Dermis microvascular lymphatic vessel endothelial cell (primary cell): ENCODE measurements at regions not wholly inside any gene's neighbourhood (a gene's known extent, or its start where the extent isn't known, plus 50 kb on each side); places are given as distances from the start of the nearest gene placed in this dataset.

ENCODE experiments used
- DNase-seq, 2 donors: peaks; one replicate each; pipeline versions ENCODE4 v3.0.0 to v3.0.0-alpha.2; 2010; ENCODE audit warnings: low read depth in 2 of 2

DNA sequence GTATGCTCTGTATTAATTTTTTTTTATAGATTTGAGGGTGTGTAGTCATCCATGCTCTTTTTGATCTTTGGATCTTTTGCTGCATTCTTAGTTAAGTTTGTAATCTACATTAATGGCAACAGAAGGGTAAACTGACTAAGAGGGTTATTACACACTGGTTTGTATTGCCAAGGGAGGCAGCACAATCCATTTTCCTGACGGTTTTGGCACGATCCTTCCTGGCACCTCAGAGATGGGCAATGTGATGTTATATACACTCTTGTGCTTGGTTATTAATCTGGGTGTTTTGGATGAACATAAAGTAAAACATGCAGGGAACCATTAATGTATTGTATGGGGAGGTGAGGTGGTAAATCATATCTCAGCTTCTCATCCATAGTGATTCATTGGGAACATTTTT lies 98.8 kb upstream of the SLC38A2 start:
- no peak for DNase-seq

DNA sequence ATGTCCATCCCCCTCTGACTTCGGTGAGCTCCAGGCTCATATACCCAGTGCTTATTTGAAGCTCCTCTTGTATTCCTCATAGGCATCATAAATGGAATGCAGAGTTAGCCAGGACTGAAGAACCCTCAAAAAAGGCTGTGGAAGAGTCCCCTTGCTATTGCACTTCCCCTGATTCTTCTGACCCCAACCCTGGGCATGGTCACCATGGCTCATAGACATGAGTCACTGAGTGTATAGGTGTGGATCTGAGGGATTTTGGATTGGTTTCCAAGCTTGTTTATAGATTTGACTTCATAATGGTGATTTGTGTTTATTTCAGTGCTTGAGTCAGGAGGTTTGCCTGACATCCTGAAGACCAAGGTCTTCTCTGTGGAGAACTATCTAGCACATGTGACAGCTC lies 98.4 kb upstream of the SLC38A2 start:
- DNase-seq: peak in 1 of 2 donors; percentile 31

DNA sequence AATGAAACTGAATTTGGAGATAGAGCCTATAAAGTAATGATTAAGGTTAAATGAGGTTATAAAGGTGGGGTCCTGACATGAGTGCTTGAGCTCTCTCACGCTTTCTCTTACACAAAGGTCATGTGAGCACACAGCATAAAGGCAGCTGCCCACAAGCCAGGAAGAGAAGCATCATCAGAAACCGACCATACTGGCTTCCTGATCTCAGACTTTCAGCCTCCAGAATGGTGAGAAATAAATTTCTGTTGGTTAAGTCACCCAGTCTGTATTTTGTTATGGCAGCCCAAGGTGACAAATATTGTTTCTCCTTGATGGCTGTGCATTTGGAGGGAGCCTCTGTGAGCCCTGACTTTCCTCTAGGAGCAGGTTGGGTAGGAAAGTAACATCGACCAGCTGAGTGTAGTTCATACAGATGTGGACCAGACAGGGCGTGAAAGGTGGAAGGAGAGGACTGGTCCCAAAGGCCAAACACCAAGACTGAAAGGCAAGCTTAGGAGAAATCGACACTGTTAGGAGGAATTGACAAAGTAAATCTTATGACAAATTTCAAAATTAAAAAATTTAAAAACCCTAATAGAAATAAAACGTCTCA lies 97.6 kb upstream of the SLC38A2 start:
- DNase-seq: peak in 1 of 2 donors; percentile 32

DNA sequence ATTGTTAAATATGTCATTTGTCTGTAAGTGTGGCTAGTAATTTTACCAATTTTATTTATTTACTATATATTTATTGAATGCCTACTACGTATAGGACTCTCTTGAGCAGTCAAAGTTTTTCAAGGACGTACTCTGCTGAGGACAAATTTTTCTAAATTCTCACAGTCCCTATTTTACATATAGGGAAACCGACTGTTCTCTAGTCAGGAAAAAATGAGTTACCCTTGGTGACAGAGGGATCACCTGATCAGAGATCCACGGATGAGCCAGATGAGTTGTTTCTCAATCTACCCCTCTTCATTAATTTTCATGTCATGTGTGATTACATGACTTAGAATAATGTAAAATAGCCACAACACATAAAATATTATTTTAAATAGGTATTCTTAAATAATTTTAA lies 96.2 kb upstream of the SLC38A2 start:
- no peak for DNase-seq

GRCh38 chr12:46468160-46468559 lies 95.6 kb upstream of the SLC38A2 start:
- peak; percentile 57 to 61 for DNase-seq

DNA sequence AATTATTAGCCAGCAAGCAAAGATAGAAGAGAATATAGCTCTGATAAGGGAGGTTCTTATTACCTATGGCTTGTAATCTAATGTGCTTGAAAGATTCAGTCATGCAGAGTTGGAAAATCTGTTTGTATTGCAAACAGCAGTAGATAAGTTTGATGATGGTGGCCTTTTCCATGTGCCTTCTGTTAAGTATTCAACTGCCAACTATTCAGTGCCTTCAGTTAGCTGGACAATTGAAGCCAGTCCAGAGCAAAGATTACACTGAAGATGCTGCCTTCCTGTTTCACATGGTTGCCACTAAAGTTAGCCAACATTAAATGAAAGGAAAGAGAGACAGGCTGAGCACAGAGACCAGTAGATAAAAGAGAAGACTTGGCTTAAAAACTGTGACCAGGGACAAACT lies 92.7 kb upstream of the SLC38A2 start:
- DNase-seq: no peak

DNA sequence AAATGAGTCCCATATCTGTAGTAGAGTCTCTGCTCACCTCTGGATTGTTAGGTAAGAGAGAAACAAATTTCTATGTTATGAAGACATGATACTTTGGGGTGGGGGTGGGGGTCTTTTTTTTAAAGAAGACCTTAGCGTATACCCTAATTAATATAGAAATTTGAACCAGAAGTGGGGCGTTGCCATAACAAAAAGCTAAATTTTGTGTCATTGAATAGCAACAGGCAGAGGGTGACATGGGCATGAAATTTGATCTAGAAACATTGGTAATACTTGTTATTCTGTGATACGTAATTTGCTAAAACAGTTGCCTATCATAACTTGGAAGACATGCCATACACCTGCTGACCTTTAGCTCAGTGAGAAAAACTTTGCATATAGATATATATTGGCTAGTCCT lies 92.3 kb upstream of the SLC38A2 start:
- no peak for DNase-seq

DNA sequence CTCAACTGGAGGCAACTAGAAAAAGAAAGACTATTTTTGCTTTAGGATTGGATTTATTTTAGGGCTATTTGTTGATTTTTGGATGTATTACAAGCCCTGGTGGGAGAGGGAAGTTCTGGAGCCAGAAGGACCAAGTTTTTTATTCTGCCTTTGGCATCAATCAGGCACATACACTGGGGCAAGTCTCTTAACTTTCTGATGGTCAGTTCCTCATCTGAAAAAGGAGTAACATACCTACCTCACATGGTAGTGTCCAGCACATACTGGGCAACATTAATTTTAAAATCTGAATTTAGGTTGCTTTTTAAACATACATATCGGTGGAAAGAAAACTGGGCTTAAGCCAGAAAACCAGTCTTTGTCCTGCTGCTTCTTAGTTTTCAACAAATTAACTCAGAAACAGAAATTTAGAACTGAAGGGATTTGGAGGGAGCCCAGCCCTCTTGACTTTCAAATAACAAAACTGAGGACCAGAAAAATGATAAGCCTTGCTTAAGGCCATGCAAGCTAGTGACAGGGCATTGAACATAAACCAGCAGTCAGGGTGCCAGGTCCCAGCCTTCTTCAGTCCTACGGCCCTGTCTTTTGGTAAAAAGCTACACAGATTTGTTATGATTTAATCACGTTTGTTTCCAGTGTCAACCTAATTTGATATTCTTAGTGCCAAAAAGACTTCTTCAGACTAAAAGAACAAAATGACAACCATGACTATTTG lies 90.2 kb upstream of the SLC38A2 start:
- no peak for DNase-seq

GRCh38 chr12:46461907-46462640 lies 89.5 kb upstream of the SLC38A2 start:
- no peak for DNase-seq

DNA sequence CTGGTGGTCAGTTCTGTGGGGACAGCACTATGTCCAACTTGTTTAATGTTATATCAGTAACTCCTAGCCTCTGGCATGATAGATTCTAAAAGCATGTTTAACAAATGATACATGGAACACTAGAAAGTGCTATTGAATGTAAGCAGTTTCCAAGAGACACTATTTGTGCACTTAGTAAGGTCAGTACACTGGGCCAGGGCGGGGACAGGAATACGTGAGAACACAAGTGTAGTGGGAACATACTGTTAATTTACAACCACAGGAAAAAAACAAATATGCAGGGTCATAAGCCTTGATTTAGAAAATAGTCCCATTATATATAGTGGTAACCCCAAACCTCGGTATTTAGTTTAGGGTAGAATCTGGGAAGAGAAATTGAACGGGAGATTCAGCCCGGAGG lies 88.9 kb upstream of the SLC38A2 start:
- no peak for DNase-seq

- DNase-seq: no peak
These were observed 88.2 kb upstream of the SLC38A2 start for GRCh38 chr12:46460682-46461210.

- no peak for DNase-seq
These were observed 87.4 kb upstream of the SLC38A2 start for GRCh38 chr12:46459861-46460545.

DNA sequence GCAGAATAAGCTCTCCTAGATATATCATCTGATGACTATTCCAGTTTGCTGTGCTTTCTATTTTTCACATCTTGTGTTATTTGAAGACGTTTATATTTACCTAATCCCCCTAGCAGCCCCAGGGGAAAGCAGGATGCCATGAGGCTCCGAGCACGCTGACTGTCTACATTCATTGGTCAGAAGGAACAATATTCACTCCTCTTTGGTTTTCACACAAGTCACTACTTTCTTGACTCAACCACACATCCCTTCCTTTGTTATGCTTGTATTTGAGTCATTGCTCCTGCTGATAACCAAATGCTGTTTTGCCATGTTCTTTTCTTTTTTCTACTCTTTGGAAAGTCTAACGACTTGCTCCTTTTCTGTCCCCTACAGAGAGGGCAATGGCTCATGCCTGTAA lies 86.5 kb upstream of the SLC38A2 start:
- DNase-seq: peak in 1 of 2 donors; percentile 48

GRCh38 chr12:46458500-46459102 lies 86.0 kb upstream of the SLC38A2 start:
- DNase-seq: no peak

DNA sequence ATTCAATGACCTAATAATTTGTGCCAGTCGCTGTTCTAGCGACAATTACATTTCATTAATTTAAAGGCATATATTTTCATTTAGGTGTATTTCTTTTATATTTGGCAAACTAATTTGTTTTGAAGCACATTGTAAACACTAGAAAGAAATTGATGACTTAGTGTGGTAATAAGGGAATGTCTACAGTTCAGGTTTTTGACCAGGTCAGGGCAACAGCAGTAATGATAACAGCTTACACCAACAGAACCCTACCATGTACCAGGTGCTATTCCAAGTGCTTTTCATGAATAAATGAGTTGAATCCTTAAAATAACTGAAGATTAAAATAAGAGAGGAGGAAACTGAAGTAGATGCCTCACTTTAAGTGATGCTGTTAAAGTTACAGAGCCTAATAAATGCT lies 85.4 kb upstream of the SLC38A2 start:
- DNase-seq: no peak

- DNase-seq: no peak
These were observed 84.1 kb upstream of the SLC38A2 start for GRCh38 chr12:46456356-46457334.

GRCh38 chr12:46455648-46456352 lies 83.2 kb upstream of the SLC38A2 start:
- DNase-seq: no peak

- no peak for DNase-seq
These were observed 82.4 kb upstream of the SLC38A2 start for GRCh38 chr12:46454981-46455380.

DNA sequence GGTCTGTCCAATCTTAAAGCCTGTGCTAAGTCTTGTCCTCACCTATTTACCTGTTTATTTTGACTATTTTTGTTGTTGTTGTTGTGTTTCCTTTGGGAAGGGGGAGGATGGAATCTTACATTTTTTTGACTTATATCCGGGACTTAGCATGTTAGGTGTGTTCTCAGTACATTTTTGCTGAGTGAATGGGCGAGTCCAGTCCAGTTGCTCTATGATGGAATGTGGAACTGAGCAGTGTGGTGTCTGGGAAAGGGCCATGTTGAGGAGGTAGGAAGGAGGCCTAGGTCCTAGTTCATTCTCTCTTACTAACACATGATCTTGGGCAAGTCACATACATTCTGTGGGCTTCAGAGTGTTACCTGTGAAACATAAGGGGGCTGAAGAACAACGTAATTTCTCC lies 80.9 kb upstream of the SLC38A2 start:
- no peak for DNase-seq

DNA sequence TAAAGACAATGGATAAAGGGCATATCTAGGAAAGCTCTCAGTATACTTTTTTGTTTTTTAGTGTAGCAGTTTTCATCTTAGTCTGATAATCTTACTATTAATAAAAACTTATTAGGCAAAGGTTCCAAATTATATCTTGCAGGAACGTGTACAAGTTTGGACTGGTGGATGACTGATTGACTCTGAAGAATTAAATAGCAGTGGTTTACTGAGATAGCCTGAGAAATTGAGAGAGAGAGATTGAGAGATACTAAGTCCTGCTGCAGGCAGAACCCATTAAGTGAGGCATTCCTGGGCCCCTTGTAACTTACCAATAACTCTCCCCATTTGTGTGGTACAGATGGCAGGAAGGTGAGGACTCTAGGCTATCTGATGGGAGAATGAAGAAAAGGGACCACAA lies 80.2 kb upstream of the SLC38A2 start:
- DNase-seq: no peak
